Dendritic cell treated with granulocyte-macrophage colony-stimulating factor and Interleukin-4, amounts not matched to agents 40 ng/mL and 50 ng/mL, for 4 days (primary cell): ENCODE measurements at regions not wholly inside any gene's neighbourhood (a gene's known extent, or its start where the extent isn't known, plus 50 kb on each side); places are given as distances from the start of the nearest gene placed in this dataset.
"Not testable (repeated sequence)": the region's sequence is repeated elsewhere in the genome, so short reads cannot be mapped to it uniquely, and the experiment has no call there.

ENCODE experiments used
- H3K27ac Mint-ChIP-seq: one replicate; pipeline ENCODE4 v1.8.0; 2022; ENCODE audit warnings: mild to moderate bottlenecking, mixed read lengths
- H3K27me3 Mint-ChIP-seq: one replicate; pipeline ENCODE4 v1.8.0; 2022; ENCODE audit warnings: mild to moderate bottlenecking, mixed read lengths
- H3K36me3 Mint-ChIP-seq: one replicate; pipeline ENCODE4 v1.8.0; 2022; ENCODE audit warnings: low read depth, mixed read lengths
- H3K4me1 Mint-ChIP-seq: one replicate; pipeline ENCODE4 v1.8.0; 2022; ENCODE audit warnings: low read depth, mixed read lengths
- H3K4me3 Mint-ChIP-seq: one replicate; pipeline ENCODE4 v1.8.0; 2022; ENCODE audit warnings: mild to moderate bottlenecking, moderate library complexity, mixed read lengths
- H3K9me3 Mint-ChIP-seq: one replicate; pipeline ENCODE4 v1.8.0; 2022; ENCODE audit warnings: mixed read lengths
- intact Hi-C: fragments of 100-400 bp; cut with micrococcal nuclease; formaldehyde crosslinking; loops from one replicate; pipeline ENCODE4 v1.15.0; 2022

GRCh38 chr9:117936185-117937130, 232.3 kb downstream of the TLR4 start:
- H3K4me1 Mint-ChIP-seq: no peaks in the 10 kb centered on the region
- H3K9me3 Mint-ChIP-seq: peaks cover 8% of the 10 kb centered on the region
- peaks cover 7% of the 10 kb centered on the region for H3K27me3 Mint-ChIP-seq
- no peaks in the 10 kb centered on the region for H3K36me3 Mint-ChIP-seq
- intact Hi-C loops: no loop called here
- no peak overlapping the region for H3K4me3 Mint-ChIP-seq
- no peak overlapping the region for H3K27ac Mint-ChIP-seq

- Mint-ChIP-seq H3K27ac (no peak overlapping the region), H3K27me3 (peaks cover 7% of the 10 kb centered on the region), H3K4me3 (no peak overlapping the region), H3K4me1 (no peaks in the 10 kb centered on the region), H3K9me3 (no peaks in the 10 kb centered on the region), H3K36me3 (no peaks in the 10 kb centered on the region)
- intact Hi-C loops: no loop called here
Observed at GRCh38 chr9:117938086-117938485, 233.9 kb downstream of the TLR4 start.

- no peaks in the 10 kb centered on the region for H3K9me3 Mint-ChIP-seq
- H3K27ac Mint-ChIP-seq: no peak overlapping the region
- intact Hi-C loops: no loop called here
- no peaks in the 10 kb centered on the region for H3K36me3 Mint-ChIP-seq
- peaks cover 7% of the 10 kb centered on the region for H3K27me3 Mint-ChIP-seq
- no peak overlapping the region for H3K4me3 Mint-ChIP-seq
- no peaks in the 10 kb centered on the region for H3K4me1 Mint-ChIP-seq
Observed at GRCh38 chr9:117938896-117939295, 234.7 kb downstream of the TLR4 start.

GRCh38 chr9:117944750-117945149, 240.5 kb downstream of the TLR4 start:
- H3K4me3 Mint-ChIP-seq, H3K9me3 Mint-ChIP-seq, H3K4me1 Mint-ChIP-seq, H3K27me3 Mint-ChIP-seq, H3K36me3 Mint-ChIP-seq, intact Hi-C loops, H3K27ac Mint-ChIP-seq: not testable (repeated sequence)

DNA sequence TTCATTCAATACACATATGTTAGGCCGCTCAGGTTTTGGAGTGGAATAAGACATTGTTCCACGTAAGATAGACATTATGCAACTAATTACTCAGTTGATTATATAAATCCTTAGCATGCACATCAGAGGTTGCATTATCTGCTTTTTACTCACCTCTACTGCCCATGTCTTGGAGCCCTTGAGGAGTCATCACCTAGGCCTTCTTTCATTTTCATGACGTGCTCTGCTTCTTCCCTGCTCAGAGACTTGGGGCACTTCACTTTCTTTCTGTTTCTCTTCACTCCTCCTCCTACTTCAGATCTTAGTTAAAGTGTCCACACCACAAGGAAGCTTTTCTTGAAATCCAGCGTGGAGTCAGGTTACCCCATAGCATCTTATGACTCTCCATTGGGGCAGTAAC, 241.1 kb downstream of the TLR4 start:
- Mint-ChIP-seq H3K9me3 (no peaks in the 10 kb centered on the region), H3K27me3 (no peaks in the 10 kb centered on the region), H3K4me3 (no peak overlapping the region), H3K27ac (no peak overlapping the region), H3K4me1 (no peaks in the 10 kb centered on the region), H3K36me3 (no peaks in the 10 kb centered on the region)
- intact Hi-C loops: no loop called here

GRCh38 chr9:117951127-117951526, 246.9 kb downstream of the TLR4 start:
- Mint-ChIP-seq H3K27ac (no peak overlapping the region), H3K4me3 (no peak overlapping the region)

GRCh38 chr9:117952581-117952980, 248.4 kb downstream of the TLR4 start:
- intact Hi-C loops: no loop called here
- H3K4me3 Mint-ChIP-seq: no peak overlapping the region
- no peaks in the 10 kb centered on the region for H3K36me3 Mint-ChIP-seq
- H3K27ac Mint-ChIP-seq: no peak overlapping the region
- no peaks in the 10 kb centered on the region for H3K27me3 Mint-ChIP-seq
- H3K4me1 Mint-ChIP-seq: no peaks in the 10 kb centered on the region
- H3K9me3 Mint-ChIP-seq: no peaks in the 10 kb centered on the region

More at GRCh38 chr9:117951127-117951526, 246.9 kb downstream of the TLR4 start:
- Mint-ChIP-seq H3K9me3 (no peaks in the 10 kb centered on the region), H3K27me3 (no peaks in the 10 kb centered on the region), H3K4me1 (no peaks in the 10 kb centered on the region), H3K36me3 (no peaks in the 10 kb centered on the region)
- intact Hi-C loops: no loop called here

DNA sequence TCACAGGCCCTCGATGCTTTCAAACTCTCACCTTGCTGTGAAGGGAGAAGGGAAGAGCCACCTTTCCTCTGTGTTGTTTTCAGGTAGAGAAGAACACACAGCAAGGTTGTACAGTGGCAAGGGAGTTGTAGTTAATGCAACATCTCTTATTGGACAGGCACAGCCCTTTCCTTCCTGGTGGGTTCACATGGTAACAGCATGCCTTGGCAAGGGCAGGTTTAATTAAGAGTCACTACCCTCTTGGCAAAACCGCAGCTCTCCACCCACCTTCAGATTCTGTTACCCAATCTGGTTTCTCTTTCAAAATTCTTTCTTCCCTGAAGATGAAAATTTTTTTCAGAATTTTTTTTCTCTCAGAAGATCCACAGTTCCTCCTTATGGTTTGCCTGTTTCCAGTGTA, 253.1 kb downstream of the TLR4 start:
- Mint-ChIP-seq H3K9me3 (no peaks in the 10 kb centered on the region), H3K27me3 (no peaks in the 10 kb centered on the region), H3K36me3 (no peaks in the 10 kb centered on the region), H3K4me3 (no peak overlapping the region), H3K4me1 (no peaks in the 10 kb centered on the region), H3K27ac (no peak overlapping the region)
- intact Hi-C loops: no loop called here

DNA sequence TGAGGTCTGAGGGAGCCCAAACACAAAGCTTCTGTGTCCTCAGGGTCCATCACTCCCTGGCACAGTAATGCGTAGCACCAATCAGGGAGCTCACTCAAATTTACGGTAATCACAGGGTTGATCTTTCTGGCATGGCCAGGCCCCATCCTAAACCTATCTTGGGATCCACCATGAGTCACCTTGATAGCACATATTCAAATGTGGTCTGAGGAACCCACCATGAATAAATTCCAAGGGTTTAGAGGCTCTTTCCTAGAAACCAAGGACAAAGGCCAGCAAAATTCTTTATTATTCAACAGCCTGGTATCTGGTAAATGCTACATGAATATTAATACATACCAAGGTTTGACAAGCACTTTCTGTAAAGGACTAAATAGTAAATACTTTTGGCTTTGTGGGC, 254.5 kb downstream of the TLR4 start:
- intact Hi-C loops: no loop called here
- H3K4me1 Mint-ChIP-seq: no peaks in the 10 kb centered on the region
- H3K27ac Mint-ChIP-seq: no peak overlapping the region
- H3K4me3 Mint-ChIP-seq: no peak overlapping the region
- H3K9me3 Mint-ChIP-seq: no peaks in the 10 kb centered on the region
- H3K27me3 Mint-ChIP-seq: no peaks in the 10 kb centered on the region
- no peaks in the 10 kb centered on the region for H3K36me3 Mint-ChIP-seq

- Mint-ChIP-seq H3K4me3 (no peak overlapping the region), H3K27me3 (peaks cover 2% of the 10 kb centered on the region), H3K27ac (no peak overlapping the region), H3K4me1 (no peaks in the 10 kb centered on the region), H3K9me3 (no peaks in the 10 kb centered on the region), H3K36me3 (no peaks in the 10 kb centered on the region)
- intact Hi-C loops: no loop called here
Observed at GRCh38 chr9:117963493-117964090, 259.4 kb downstream of the TLR4 start.

- Mint-ChIP-seq H3K36me3 (no peaks in the 10 kb centered on the region), H3K4me1 (no peaks in the 10 kb centered on the region), H3K27ac (no peak overlapping the region), H3K4me3 (no peak overlapping the region), H3K9me3 (no peaks in the 10 kb centered on the region), H3K27me3 (no peaks in the 10 kb centered on the region)
- intact Hi-C loops: no loop called here
Observed at GRCh38 chr9:117970276-117971050, 266.3 kb downstream of the TLR4 start.

- Mint-ChIP-seq H3K27me3 (no peaks in the 10 kb centered on the region), H3K4me3 (no peak overlapping the region), H3K36me3 (no peaks in the 10 kb centered on the region), H3K27ac (no peak overlapping the region), H3K9me3 (no peaks in the 10 kb centered on the region), H3K4me1 (no peaks in the 10 kb centered on the region)
- intact Hi-C loops: no loop called here
Observed at GRCh38 chr9:117974108-117974507, 269.9 kb downstream of the TLR4 start.

DNA sequence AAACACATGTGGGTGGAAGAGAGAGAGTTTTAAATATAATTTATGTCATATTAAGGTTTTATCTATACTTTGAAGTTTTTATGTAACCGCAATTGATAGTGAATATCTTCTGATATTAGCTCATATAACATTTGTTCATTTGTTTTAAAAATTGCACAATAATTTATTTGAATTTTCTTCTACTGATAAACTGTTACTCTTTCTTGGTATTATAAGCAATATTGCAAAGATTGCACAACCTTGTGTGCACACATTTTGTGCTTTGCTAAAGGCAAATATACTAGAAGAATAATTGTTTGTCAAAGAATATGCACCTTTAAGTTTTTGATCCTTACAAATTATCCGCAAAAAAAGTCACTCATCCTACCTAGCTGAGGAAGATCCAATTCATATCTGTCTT, 275.7 kb downstream of the TLR4 start:
- H3K36me3 Mint-ChIP-seq: no peaks in the 10 kb centered on the region
- no peak overlapping the region for H3K4me3 Mint-ChIP-seq
- H3K27ac Mint-ChIP-seq: no peak overlapping the region
- H3K9me3 Mint-ChIP-seq: no peaks in the 10 kb centered on the region
- no peaks in the 10 kb centered on the region for H3K4me1 Mint-ChIP-seq
- H3K27me3 Mint-ChIP-seq: no peaks in the 10 kb centered on the region
- intact Hi-C loops: no loop called here

GRCh38 chr9:117987945-117988344, 283.7 kb downstream of the TLR4 start:
- no peak overlapping the region for H3K4me3 Mint-ChIP-seq
- H3K4me1 Mint-ChIP-seq: no peaks in the 10 kb centered on the region
- no peaks in the 10 kb centered on the region for H3K9me3 Mint-ChIP-seq
- intact Hi-C loops: no loop called here
- no peaks in the 10 kb centered on the region for H3K36me3 Mint-ChIP-seq
- H3K27me3 Mint-ChIP-seq: no peaks in the 10 kb centered on the region
- H3K27ac Mint-ChIP-seq: no peak overlapping the region
